ENCODE measurements at regions not wholly inside any gene's neighbourhood (a gene's known extent, or its start where the extent isn't known, plus 50 kb on each side); places are given as distances from the start of the nearest gene placed in this dataset.
A peak's percentile ranks its signal among the peaks of the same experiment; 100 is the strongest.
"Not testable (repeated sequence)": the region's sequence is repeated elsewhere in the genome, so short reads cannot be mapped to it uniquely, and the experiment has no call there.

GRCh38 chr20:60171313-60171712 is 213.1 kb downstream of the CDH26 start:
- DNase-seq (ENCODE audit: low spot score): no peak

- DNase-seq (ENCODE audit: low spot score): no peak
These were observed 213.5 kb downstream of the CDH26 start for GRCh38 chr20:60171738-60172137.

GRCh38 chr20:60172346-60172984 is 214.2 kb downstream of the CDH26 start:
- DNase-seq (ENCODE audit: low spot score): no peak

DNA sequence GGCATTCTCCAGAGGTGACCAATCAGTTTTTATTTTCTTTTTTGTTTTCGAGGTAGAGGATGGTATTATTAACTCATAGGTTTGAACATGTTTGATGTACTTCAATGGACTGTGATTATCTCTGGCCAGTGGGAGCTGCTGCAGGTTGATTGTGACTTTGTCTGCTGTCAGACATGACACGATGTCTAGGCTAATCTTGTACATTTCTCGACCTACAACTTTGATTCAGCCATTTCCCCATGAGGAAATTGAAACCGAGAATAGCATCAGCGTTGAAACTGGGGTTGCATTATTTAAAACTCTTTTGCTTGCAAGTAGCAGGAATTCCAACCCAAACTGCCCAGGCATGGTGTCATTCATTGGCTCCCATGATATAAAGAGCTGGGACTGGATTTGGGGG is 218.9 kb downstream of the CDH26 start:
- no peak for DNase-seq (ENCODE audit: low spot score)

DNA sequence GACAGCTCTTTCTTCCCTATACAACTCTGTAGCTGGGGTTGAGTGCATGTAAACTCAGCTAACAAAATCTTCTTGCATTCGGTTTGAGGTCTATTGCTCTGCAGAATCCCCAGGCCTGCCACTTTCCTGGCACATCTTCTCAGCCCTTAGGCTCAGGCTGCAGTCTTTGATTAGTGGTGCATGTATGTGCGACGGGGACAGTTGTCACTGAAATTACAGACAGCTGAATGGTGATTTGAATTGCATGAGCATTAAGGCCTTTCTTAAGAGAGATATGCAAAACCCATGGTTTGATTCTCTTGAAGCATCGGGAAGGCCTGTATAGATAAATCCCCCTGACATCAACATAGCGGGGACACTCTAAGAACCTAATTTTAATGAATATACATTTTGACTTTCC is 222.8 kb downstream of the CDH26 start:
- DNase-seq (ENCODE audit: low spot score): no peak

DNA sequence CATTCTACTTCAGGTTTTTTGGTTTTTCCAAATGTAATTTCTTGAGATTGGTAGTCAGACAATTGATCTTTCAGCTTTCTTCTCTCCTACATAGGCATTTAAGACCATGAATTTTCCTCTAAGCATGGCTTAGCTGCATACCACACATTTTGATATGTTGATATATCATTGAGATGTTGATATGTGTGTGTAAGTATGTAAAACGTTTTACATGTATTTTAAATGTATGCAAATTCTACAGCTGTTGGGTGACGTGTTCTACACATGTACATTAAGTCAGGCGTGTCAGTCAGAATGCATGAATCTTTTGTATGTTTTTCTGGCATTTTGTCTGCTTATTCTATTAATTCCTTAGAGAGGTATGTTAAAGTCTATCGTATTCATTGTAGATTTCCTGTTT is 228.2 kb downstream of the CDH26 start:
- DNase-seq (ENCODE audit: low spot score): no peak

GRCh38 chr20:60187683-60188082 is 229.5 kb downstream of the CDH26 start:
- DNase-seq (ENCODE audit: low spot score): no peak

DNA sequence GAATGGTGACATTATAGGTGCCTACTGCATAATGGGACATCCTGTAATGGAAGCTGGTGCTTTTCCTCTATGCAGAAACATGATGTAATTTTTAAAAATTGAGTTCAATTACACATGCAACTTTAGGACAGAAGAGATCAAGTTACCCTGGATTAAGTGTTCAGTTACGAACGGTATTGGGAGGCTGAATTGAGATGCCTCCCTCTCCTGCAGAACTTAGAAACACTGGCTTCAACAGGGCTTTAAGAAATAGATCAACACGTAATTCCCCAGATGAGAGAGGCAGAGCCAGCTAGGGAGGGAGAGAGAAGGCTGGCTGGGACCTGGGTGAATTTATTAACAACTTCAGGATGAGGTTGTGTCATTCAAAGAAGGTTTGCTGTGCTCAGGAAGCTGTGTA is 232.8 kb downstream of the CDH26 start:
- DNase-seq (ENCODE audit: low spot score): no peak

DNA sequence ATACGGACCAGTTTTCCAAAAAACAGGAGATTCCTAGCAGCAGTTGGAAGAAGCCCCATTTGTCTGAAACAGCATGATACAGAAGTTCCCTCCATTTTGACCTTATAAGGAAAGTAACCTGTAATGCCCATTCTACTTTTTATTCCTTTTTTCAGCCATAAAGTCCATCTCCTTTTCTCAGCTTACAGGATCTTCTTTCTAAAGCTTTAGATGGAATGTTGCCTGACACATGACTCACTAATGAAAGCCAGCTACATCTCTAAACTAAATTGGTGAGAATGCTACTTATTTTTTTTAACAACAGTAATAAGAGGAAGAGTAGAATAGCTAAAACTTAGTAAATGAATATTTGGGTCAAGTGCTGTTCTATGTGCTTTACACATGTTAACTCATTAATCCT is 234.1 kb downstream of the CDH26 start:
- no peak for DNase-seq (ENCODE audit: low spot score)

DNA sequence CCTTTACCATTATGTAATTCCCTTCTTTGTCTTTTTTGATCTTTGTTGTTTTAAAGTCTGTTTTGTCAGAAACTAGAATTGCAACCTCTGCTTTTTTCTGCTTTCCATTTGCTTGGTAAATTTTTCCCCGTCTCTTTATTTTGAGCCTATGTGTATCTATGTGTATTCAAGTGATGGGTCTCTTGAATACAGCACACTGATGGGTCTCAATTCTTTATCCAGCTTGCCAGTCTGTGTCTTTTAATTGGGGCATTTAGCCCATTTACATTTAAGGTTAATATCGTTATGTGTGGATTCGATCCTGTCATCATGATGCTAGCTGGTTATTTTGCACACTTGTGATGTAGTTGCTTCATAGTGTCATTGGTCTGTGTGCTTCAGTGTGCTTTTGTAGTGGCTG is 240.9 kb downstream of the CDH26 start:
- DNase-seq (ENCODE audit: low spot score): not testable (repeated sequence)

DNA sequence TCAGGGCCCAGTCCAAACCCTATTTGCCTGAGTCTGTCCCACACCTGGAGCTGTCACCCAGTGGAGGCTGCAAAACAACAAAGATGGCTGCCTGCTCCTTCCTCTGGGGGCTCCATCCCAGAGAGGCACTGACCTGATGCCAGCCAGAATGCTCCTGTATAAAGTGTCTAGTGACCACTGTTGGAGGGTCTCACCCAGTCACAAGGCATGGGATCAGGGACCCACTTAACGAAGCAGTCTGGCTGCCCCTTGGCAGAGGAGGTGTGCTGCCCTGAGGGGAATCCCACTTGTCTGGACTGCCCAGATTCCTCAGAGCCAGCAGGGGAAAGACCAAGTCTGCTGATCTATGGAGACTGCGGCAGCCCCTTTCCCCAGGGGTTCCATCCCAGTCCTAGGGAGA is 241.6 kb downstream of the CDH26 start:
- DNase-seq (ENCODE audit: low spot score): no peak

- DNase-seq (ENCODE audit: low spot score): no peak
These were observed 242.2 kb downstream of the CDH26 start for GRCh38 chr20:60200305-60200918.

GRCh38 chr20:60201198-60201835 is 243.1 kb downstream of the CDH26 start:
- DNase-seq (ENCODE audit: low spot score): no peak

GRCh38 chr20:60202046-60202445 is 243.8 kb downstream of the CDH26 start:
- no peak for DNase-seq (ENCODE audit: low spot score)

GRCh38 chr20:60203451-60203850 is 245.2 kb downstream of the CDH26 start:
- no peak for DNase-seq (ENCODE audit: low spot score)

DNA sequence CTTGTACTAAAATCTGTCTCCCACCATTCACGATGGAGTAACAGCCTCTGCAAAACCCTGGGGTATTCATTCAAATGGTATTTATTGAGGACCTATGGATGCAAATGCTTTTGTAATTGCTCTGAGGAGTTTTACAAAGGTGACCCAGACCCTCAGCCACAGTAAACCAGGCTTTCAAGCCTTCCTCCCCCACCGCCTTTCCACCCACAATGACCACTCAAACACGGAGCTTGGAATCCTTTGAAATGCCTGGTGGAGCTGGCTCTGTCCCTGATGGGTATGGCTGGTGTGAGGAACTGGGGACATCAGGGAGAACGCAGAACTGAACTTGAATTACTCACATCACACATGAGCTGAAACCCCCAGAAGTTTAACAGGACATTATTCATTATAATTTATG is 246.4 kb downstream of the CDH26 start:
- no peak for DNase-seq (ENCODE audit: low spot score)

DNA sequence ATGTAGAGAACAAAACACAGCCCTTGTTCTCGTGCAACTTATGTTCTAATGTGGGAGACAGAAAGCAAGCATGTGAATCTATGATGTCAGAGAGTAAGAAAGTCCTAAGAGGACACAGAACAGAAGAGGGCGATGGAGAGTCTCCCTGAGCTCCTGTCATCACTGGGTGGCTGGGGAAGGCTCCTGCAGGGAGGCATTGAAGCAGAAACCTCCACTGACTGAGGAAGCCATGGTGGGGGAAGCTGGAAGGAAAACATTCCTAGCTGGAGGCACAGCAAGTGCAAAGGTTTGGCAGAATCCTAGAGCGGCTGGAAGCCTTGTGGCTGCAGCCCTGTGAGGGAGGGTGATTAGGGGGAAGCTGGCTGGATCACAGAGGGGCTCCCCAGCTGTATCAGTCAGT is 248.0 kb downstream of the CDH26 start:
- DNase-seq (ENCODE audit: low spot score): peak; percentile 39

GRCh38 chr20:60209048-60209447 is 250.8 kb downstream of the CDH26 start:
- no peak for DNase-seq (ENCODE audit: low spot score)

DNA sequence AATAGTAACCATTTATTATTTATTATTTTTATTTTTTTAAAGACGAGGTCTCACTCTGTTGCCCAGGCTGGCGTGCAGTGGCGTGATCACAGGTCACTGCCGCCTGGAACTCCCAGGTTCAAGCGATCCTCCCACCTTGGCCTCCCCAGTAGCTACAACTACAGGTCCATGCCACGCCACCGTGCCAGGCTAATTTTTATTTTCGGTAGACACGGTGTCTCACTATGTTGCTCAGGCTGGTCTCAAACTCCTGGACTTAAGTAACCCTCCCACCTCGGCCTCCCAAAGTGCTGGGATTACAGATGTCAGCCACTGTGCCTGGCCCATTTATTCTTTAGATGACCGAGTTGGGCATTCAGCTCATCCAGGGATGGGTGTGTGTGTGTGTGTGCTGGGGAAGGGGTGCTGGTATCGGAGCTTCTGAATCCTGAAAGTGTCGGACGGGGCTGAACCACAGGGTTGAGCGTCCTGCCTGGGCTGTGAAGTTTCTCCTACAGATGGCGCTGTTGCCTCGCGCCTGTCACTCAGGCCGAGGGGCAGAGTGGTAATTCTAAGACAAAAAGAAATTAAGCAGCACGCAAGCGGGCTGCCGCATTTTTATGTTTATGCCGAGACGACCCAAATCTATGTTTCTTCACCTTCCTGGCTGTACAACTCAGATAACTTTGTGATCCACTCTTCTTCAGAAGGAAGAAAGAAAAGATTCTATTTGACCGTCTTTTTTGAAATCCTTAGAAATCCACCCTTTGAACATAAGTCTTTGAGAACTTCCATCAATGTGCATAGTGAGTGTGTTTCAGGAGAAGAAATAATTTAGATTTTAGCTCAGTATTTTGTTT is 252.8 kb downstream of the CDH26 start:
- DNase-seq (ENCODE audit: low spot score): peak; percentile 38

DNA sequence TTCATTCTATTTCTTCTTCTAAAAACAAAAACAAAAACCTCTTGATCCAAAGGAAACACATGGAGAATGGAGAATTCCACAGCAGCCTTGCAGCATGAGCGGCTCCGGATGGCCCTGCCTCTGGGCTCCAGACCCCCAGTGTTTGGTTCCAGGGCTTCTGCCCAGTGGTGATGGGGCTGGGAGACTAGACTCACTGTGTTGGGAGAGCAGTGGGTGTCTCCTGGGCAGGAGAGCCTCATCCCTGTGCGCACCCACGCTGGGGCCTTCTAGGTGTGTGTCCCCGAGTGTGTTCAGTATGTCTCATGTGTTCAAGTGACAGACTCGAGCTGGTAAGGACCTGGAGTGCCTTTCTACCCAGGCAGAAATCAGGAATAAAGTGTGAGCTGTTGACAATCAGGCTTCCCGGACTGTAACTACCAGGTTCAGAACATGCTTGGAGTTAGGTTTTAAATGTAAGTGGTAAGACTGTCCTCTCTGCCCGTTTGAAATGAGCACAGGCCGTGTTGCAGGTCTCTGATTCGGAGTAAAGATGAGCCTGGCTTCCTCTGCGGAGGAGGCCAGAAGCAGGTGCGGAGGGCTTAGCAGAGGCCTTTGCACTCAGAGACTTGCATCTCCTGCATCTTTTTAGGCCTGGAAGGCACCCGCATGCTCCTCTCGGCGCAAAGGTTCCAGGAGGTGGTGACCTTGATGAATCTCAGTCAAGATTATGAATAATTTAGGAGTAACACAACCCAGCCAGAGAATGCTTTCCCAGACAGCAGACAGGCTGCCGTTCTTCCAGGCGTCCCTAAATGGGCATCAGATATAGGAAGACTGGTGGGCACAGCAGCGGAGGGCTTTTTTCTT is 253.6 kb downstream of the CDH26 start:
- no peak for DNase-seq (ENCODE audit: low spot score)

- no peak for DNase-seq (ENCODE audit: low spot score)
These were observed 254.5 kb downstream of the CDH26 start for GRCh38 chr20:60212695-60213094.
